ENCODE measurements at regions not wholly inside any gene's neighbourhood (a gene's known extent, or its start where the extent isn't known, plus 50 kb on each side); places are given as distances from the start of the nearest gene placed in this dataset.

GRCh38 chr12:54126696-54127537 is 61.9 kb downstream of the SMUG1 start:
- no peak for DNase-seq
- intact Hi-C loops (cut with DNase I): no loop called here
- Histone ChIP-seq H3K27me3 (peaks cover 40% of the 10 kb centered on the region), H3K4me3 (peak overlapping the region; percentile 60), H3K36me3 (no peaks in the 10 kb centered on the region), H3K4me1 (peaks cover 12% of the 10 kb centered on the region), H3K27ac (peak overlapping the region; percentile 42), H3K9me3 (no peaks in the 10 kb centered on the region)
- ATAC-seq: peak; percentile 83
- TF ChIP-seq, protein P1, sequence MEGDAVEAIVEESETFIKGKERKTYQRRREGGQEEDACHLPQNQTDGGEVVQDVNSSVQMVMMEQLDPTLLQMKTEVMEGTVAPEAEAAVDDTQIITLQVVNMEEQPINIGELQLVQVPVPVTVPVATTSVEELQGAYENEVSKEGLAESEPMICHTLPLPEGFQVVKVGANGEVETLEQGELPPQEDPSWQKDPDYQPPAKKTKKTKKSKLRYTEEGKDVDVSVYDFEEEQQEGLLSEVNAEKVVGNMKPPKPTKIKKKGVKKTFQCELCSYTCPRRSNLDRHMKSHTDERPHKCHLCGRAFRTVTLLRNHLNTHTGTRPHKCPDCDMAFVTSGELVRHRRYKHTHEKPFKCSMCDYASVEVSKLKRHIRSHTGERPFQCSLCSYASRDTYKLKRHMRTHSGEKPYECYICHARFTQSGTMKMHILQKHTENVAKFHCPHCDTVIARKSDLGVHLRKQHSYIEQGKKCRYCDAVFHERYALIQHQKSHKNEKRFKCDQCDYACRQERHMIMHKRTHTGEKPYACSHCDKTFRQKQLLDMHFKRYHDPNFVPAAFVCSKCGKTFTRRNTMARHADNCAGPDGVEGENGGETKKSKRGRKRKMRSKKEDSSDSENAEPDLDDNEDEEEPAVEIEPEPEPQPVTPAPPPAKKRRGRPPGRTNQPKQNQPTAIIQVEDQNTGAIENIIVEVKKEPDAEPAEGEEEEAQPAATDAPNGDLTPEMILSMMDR (IDR thresholded peaks at IDR 0.05): no peak

DNA sequence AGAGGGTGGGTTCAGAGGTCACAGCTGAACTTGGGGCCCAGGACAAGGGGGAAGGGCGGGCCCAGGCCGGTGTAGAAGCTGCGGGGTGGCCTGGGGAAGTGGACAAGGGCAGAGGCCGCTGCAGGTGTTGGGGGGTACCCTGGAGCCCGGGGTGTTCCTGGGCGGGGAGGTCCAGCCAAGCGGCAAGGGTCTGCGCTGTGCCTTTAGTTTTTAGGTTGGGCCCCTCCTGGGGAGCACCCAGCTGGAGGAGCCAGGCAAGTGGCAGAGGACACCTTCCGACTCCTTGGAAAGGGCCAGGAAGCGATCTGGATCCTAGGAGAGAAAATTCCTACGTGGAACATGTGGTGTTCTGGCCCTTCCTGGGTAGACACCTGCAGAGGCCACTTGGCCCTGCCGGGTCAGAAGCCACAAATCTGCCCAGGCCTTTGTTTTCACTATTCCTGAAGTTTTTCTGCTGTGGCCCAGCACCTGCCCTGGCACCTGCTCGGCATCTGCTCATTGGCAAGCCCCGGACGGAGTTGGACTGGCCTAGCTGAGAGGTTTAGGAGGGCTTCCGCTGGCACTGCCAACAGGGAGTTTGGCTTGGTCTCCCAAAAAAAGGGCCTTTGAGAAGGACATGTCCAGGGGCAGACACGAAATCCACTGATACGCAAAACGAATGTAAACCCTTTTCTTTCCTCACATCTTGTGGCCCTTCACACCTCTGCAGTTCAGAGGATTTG is 61.1 kb downstream of the SMUG1 start:
- no peaks in the 10 kb centered on the region for H3K36me3 ChIP-seq
- DNase-seq: no peak
- peak overlapping the region; percentile 60 for H3K4me3 ChIP-seq
- peaks cover 12% of the 10 kb centered on the region for H3K4me1 ChIP-seq
- peak overlapping the region; percentile 42 for H3K27ac ChIP-seq
- ATAC-seq: peak; percentile 48
- H3K9me3 ChIP-seq: no peaks in the 10 kb centered on the region
- peaks cover 40% of the 10 kb centered on the region for H3K27me3 ChIP-seq
- intact Hi-C loops (cut with DNase I): no loop called here
- TF ChIP-seq, protein P1 (IDR thresholded peaks at IDR 0.05): no peak

DNA sequence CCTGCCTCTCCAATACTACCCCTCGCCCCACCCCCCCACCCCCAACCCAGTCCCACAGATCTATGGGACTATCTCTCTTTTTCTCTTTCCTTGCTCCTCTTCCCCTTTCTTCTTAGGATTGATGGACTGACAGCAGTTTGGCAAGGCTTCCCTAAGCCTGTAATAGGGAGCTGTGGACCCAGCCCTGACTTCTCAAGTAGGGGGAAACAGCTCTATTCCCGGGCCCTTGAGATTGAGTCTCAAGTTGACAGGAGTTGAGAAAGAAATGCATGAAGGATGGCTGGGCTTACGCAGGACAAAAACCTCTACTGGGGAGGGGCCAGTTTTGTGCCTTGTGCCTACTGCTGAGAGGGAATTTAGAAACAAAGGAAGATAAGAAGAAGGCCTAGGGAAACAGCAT is 60.4 kb downstream of the SMUG1 start:
- H3K27ac ChIP-seq: no peak overlapping the region
- intact Hi-C loops (cut with DNase I): no loop called here

GRCh38 chr12:54129028-54129903 is 59.5 kb downstream of the SMUG1 start:
- no peak for ATAC-seq
- Histone ChIP-seq H3K4me3 (no peak overlapping the region), H3K9me3 (no peaks in the 10 kb centered on the region), H3K27ac (no peak overlapping the region), H3K36me3 (no peaks in the 10 kb centered on the region), H3K4me1 (peaks cover 12% of the 10 kb centered on the region), H3K27me3 (peaks cover 33% of the 10 kb centered on the region)
- intact Hi-C loops (cut with DNase I): no loop called here
- TF ChIP-seq, protein P1 (IDR thresholded peaks at IDR 0.05): no peak
- no peak for DNase-seq

More for the DNA sequence above, 60.4 kb downstream of the SMUG1 start:
- Histone ChIP-seq H3K27me3 (peaks cover 40% of the 10 kb centered on the region), H3K9me3 (no peaks in the 10 kb centered on the region), H3K4me1 (peaks cover 12% of the 10 kb centered on the region), H3K36me3 (no peaks in the 10 kb centered on the region), H3K4me3 (no peak overlapping the region)
- TF ChIP-seq, protein P1 (IDR thresholded peaks at IDR 0.05): no peak
- DNase-seq: no peak
- ATAC-seq: no peak
